Pancreas (tissue), 10 donors: ENCODE measurements at regions not wholly inside any gene's neighbourhood (a gene's known extent, or its start where the extent isn't known, plus 50 kb on each side); places are given as distances from the start of the nearest gene placed in this dataset.

Source experiments
- ATAC-seq, 4 donors: fragments of 200-7000 bp; cut with Tn5 transposase; one replicate each; pipeline versions ENCODE4 v1.8.0 to v1.9.1; 2020; ENCODE audit warnings: mild to moderate bottlenecking in 4 of 4, moderate library complexity in 4 of 4
- DNase-seq, 6 donors: peaks; one replicate each; pipeline ENCODE4 v3.0.0-alpha.2; 2020
- FAIRE-seq: peaks from 2 replicates; lab custom pipeline; 2012; peaks lifted over from hg19 to GRCh38; lab: Jason Lieb, UNC
- H3K27ac ChIP-seq, 4 donors: fragments of 200-600 bp; sonication (generic); 1 replicate in 3 of 4; 2 replicates in 1 of 4; pipeline versions ENCODE4 v1.5.0 to v1.8.0; 2020
- H3K27me3 ChIP-seq, 4 donors: fragments of 200-600 bp; one replicate each; pipeline ENCODE4 v1.8.0; 2021
- H3K36me3 ChIP-seq, 3 donors: fragments of 200-600 bp; sonication (generic) in 1 of 3; one replicate each; pipeline versions ENCODE4 v1.5.0 to v1.8.0; 2020 to 2021
- H3K4me1 ChIP-seq, 3 donors: fragments of 200-600 bp; one replicate each; pipeline ENCODE4 v1.8.0; 2021
- H3K4me3 ChIP-seq, 4 donors: fragments of 200-600 bp; sonication (generic) in 2 of 4; one replicate each; pipeline versions ENCODE4 v1.5.0 to v1.8.0; 2020 to 2021
- H3K9me3 ChIP-seq, 4 donors: fragments of 200-600 bp; one replicate each; pipeline ENCODE4 v1.8.0; 2021
- CTCF ChIP-seq, 4 donors: fragments of 200-600 bp; sonication (generic) in 3 of 4; IDR thresholded peaks; one replicate each; pipeline versions ENCODE4 v1.5.0 to v1.8.0; 2021; ENCODE audit warnings: antibody characterized with exemption in 4 of 4
- WGBS, 2 donors: extraction: QIAGEN DNeasy Blood & Tissue Kit; methylation state at CpG; one replicate each; pipeline ENCODE4 v1.1.7; 2013; 5-methylcytosine and 5-hydroxymethylcytosine counted together
- intact Hi-C, 3 donors: fragments of 100-400 bp; cut with DNase I; formaldehyde crosslinking; loops; one replicate each; pipeline versions ENCODE4 v1.11.1 to v1.14.2; 2022
- donor health status: healthy with polysubstance abuse.
- donor health status: DM: no; HTN: no; CAD: no; lungs with moderate emphysema.
- donor health status: DM: no; HTN: no; CAD: no.
- donor health status: control.
- donor health status: control.
- donor health status: Bipolar disorder and iron deficiency.
- donor health status: DM: yes; HTN: yes; CAD: no.
- donor health status: DM: no; HTN: no; CAD: no.
- donor health status: DM: no; HTN: no; CAD: no.
- donor health status: DM: yes; HTN: yes; CAD: no.

GRCh38 chr1:201759194-201759815, 69.7 kb upstream of the IPO9 start:
- Histone ChIP-seq H3K4me1 (no peaks in the 10 kb centered on the region), H3K36me3 (no peaks in the 10 kb centered on the region), H3K4me3 (no peak overlapping the region), H3K9me3 (no peaks in the 10 kb centered on the region), H3K27ac (no peak overlapping the region), H3K27me3 (no peaks in the 10 kb centered on the region)
- intact Hi-C loops, result no loop called here
- DNase-seq, result no peak
- 71% methylated on average over 3 of the region's 3 CpGs for WGBS, 2 donors
- no peak for ATAC-seq
- no peak for FAIRE-seq
- TF ChIP-seq CTCF (IDR thresholded peaks at IDR 0.05), result no peak

DNA sequence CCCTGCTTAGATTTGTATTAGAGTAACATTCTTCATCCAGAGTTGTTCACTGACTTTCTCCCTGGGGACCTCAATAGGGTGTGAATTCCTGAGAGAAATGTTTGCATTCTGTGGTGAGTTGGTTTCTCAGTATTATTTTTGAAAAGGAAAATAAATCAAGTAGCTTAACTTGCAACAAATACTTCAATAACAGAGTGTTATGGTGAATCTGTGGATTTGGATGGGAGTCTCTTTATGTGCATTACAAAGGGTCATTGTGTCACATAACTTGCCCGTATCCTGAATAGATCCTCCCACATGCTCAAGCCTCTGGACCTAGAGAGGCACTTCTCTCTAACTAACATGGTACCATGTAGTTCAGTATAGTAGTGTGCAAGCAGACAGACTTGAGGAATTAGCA, 68.4 kb upstream of the IPO9 start:
- no peak overlapping the region for H3K4me3 ChIP-seq
- FAIRE-seq, result no peak
- no peaks in the 10 kb centered on the region for H3K9me3 ChIP-seq

GRCh38 chr1:201761178-201761577, 67.8 kb upstream of the IPO9 start:
- no peak for TF ChIP-seq CTCF (IDR thresholded peaks at IDR 0.05)
- no peak for ATAC-seq
- no peaks in the 10 kb centered on the region for H3K36me3 ChIP-seq
- no peak for DNase-seq
- no peaks in the 10 kb centered on the region for H3K9me3 ChIP-seq
- no peak overlapping the region for H3K27ac ChIP-seq
- intact Hi-C loops, result no loop called here
- H3K4me3 ChIP-seq, result no peak overlapping the region
- no peaks in the 10 kb centered on the region for H3K4me1 ChIP-seq
- 93 to 94% methylated on average over 8 of the region's 8 CpGs for WGBS, 2 donors
- H3K27me3 ChIP-seq, result no peaks in the 10 kb centered on the region
- no peak for FAIRE-seq

More for the DNA sequence above, 68.4 kb upstream of the IPO9 start:
- H3K36me3 ChIP-seq, result no peaks in the 10 kb centered on the region
- no peak overlapping the region for H3K27ac ChIP-seq
- ATAC-seq (no peak), DNase-seq (no peak)
- 93 to 97% methylated on average over 1 of the region's 1 CpG for WGBS, 2 donors
- intact Hi-C loops, result no loop called here
- H3K4me1 ChIP-seq, result no peaks in the 10 kb centered on the region
- no peak for TF ChIP-seq CTCF (IDR thresholded peaks at IDR 0.05)
- no peaks in the 10 kb centered on the region for H3K27me3 ChIP-seq

GRCh38 chr1:201761871-201762270, 67.1 kb upstream of the IPO9 start:
- WGBS, 2 donors, result 98 to 100% methylated on average over 4 of the region's 4 CpGs
- no peaks in the 10 kb centered on the region for H3K4me1 ChIP-seq
- H3K36me3 ChIP-seq, result no peaks in the 10 kb centered on the region
- FAIRE-seq (no peak), ATAC-seq (no peak), DNase-seq (no peak)
- no peak overlapping the region for H3K27ac ChIP-seq
- H3K9me3 ChIP-seq, result no peaks in the 10 kb centered on the region
- TF ChIP-seq CTCF (IDR thresholded peaks at IDR 0.05), result no peak
- H3K27me3 ChIP-seq, result no peaks in the 10 kb centered on the region
- intact Hi-C loops, result no loop called here
- H3K4me3 ChIP-seq, result no peak overlapping the region

- FAIRE-seq (no peak), ATAC-seq (no peak), DNase-seq (no peak)
- Histone ChIP-seq H3K36me3 (no peaks in the 10 kb centered on the region), H3K4me3 (no peak overlapping the region), H3K27me3 (no peaks in the 10 kb centered on the region), H3K4me1 (no peaks in the 10 kb centered on the region), H3K27ac (no peak overlapping the region), H3K9me3 (no peaks in the 10 kb centered on the region)
- TF ChIP-seq CTCF (IDR thresholded peaks at IDR 0.05), result no peak
- WGBS, 2 donors, result 84 to 95% methylated on average over 2 of the region's 2 CpGs
- intact Hi-C loops, result no loop called here
These were observed 66.6 kb upstream of the IPO9 start for GRCh38 chr1:201762381-201762780.
